ENCODE measurements at regions not wholly inside any gene's neighbourhood (a gene's known extent, or its start where the extent isn't known, plus 50 kb on each side); places are given as distances from the start of the nearest gene placed in this dataset.
"Not testable (repeated sequence)": the region's sequence is repeated elsewhere in the genome, so short reads cannot be mapped to it uniquely, and the experiment has no call there.

- not testable (repeated sequence) for DNase-seq
Measured at GRCh38 chr7:76712926-76713325, 85.8 kb upstream of the POMZP3 start.

GRCh38 chr7:76711648-76712047, 84.6 kb upstream of the POMZP3 start:
- not testable (repeated sequence) for DNase-seq

DNA sequence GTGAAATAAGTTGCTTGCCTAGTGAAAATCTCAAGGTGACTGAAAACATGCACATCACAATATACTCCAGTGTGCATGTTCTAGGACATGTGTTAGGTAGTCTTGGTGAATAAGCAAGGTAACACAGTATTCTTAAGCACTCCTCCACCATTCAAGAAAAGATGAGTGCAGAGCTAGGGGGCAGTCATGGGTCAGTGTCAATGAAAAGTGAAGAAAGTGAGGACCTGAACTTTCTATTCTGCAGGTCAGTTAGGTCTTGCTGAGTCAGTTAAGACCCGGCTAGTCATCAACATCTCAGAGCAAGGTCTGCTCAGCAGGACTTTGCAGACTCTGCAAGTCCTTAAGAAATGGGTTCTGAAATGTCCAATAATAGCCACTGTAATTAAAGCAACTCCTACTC, 82.6 kb upstream of the POMZP3 start:
- DNase-seq: not testable (repeated sequence)

DNA sequence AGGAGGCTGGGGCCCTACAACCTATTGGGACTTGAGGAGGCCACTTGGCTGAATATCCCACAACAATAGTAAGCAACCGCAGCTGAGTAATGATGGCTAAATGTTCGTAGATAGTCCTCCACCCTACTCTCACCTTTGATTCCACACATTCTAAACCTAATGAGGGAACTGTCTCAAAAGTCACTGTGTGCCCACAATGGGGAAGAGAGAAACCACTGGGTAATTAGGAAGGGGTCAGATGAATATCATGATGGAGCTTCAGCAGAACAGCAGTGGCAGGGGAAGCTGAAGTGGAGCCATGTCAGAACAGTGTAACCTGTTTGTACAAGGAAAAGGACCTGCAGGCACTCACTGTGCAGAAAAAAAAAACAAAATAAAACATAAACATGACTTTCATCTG, 81.4 kb upstream of the POMZP3 start:
- not testable (repeated sequence) for DNase-seq

- DNase-seq: not testable (repeated sequence)
Measured at GRCh38 chr7:76703815-76704214, 76.7 kb upstream of the POMZP3 start.

- not testable (repeated sequence) for DNase-seq
Measured at GRCh38 chr7:76686277-76686676, 59.2 kb upstream of the POMZP3 start.

GRCh38 chr7:76684737-76685136, 57.7 kb upstream of the POMZP3 start:
- not testable (repeated sequence) for DNase-seq

DNA sequence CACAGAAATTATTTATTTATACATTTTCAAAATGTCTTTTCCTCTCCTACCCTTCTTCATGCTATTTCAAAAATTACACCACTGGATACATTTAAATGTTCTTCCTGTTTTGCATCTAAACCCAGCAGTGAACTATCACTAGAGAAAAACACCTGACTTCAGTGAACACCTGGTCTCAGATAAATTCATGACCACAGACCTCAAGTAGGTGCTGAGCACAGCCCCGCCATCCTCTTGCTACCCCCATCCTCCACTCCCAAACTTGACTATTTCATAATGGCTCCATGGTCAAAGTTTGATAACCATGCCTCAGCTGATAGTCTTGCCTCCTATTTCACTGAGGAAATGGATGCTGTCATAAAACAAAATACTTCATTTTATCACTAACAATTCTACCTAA, 56.6 kb upstream of the POMZP3 start:
- not testable (repeated sequence) for DNase-seq

DNA sequence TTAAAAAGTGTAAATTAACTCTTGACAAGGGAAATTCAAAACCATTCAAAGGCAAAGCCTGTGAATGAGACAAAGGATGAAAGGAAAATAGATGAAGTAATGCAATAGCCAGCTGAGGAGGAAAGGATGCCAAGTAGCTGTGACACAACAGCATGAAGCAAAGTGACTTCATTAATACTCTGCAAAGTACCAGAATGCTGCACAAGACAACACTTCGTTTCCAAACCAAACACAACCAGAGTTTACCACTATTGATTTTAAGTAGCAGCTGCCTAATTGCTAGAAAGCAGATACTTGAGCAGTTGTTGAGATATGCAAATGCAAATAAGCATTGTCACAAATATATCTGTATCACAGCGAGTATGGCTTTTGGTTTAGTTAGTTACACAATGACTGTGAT, 54.7 kb upstream of the POMZP3 start:
- DNase-seq: peak in 1 of 14 donors; percentile 2

DNA sequence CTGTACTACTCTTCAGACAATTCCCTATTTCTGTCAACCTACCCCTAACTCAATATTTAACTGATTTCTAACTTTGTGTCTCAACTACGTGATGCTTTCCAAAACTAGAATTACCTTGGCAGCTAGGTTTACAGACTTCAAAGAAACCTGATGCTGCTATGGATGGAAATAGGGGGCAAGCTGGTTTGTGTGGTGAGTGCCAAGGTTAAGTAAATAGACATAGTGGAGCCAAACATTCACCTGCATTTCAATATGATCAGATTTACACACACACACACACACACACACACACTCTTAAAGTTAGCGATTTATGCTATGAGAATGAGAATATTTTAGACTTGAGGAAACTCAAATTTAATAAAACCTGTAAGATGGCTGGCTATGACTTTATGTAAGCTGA, 52.1 kb upstream of the POMZP3 start:
- DNase-seq: not testable (repeated sequence)

DNA sequence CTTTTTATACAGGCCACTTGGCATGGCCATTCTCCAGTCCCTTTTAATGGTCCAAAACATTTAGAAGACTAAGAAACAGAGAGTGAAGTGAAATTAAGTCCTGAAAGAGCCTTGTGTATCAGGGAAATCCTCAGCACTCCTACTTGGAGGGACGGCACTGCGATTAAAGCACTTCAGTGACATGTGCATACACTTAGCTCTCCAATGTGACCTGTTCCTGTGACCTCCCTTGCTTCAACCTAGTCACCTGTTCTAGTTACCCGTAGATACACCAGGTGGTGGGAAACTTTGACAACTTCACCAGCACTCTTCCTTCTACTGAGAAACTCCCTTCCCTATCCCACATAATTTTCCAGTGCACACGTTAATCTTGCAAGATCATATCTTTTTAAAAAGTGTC, 51.4 kb upstream of the POMZP3 start:
- not testable (repeated sequence) for DNase-seq

- DNase-seq: not testable (repeated sequence)
Measured at GRCh38 chr7:76676890-76677289, 49.8 kb upstream of the POMZP3 start.

Measured in C1 segment of cervical spinal cord (tissue), 14 donors.